SU-DHL-6 (cell line): ENCODE measurements at regions not wholly inside any gene's neighbourhood (a gene's known extent, or its start where the extent isn't known, plus 50 kb on each side); places are given as distances from the start of the nearest gene placed in this dataset.

ENCODE experiments used
- CTCF ChIP-seq: fragments of 200-600 bp; sonication (generic); IDR thresholded peaks from one replicate; pipeline ENCODE4 v1.5.1; 2017; ENCODE audit warnings: antibody characterized with exemption, mild to moderate bottlenecking, low read length, moderate library complexity; ENCODE audit not compliant: insufficient read depth, poor library complexity, severe bottlenecking
- EZH2phosphoT487 ChIP-seq: fragments of 200-600 bp; sonication (generic), shearing (Covaris generic); conservative IDR thresholded peaks from 2 replicates; pipeline ENCODE4 v1.6.1; 2018; ENCODE audit warnings: mild to moderate bottlenecking, antibody characterized with exemption, low read length, moderate library complexity, mixed read lengths

DNA sequence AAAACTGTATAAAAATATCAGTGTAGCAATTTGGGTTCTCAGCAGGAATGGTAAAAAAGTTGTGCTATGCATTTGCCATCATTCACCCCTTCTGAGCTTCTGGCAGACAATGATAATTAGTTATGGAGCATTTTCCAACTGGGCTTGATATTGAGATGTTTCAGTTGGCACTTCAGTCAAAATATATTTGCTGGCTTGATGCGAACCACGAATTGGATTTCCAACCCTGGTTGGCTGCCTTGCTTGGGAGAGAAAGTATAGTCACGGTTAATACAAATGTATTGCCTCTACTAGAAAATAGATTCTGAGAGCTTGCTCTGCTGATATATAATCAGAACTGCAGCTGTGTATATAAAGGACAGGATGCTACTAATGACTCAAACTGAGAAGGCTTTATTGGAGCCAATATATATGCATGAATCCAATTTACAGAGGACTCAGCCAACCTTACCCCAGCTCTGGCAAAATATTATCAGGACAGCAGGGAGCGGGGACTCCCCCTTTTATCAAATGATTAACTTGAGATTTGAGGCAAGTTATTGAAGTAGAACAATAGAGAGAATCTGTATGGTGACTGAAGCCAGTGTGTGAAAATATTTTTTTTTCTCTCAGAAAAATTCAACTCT lies 219.8 kb upstream of the SMIM30 start:
- no peak for TF ChIP-seq CTCF
- no peak for TF ChIP-seq EZH2phosphoT487
